HG02678 (cell line): ENCODE measurements at regions not wholly inside any gene's neighbourhood (a gene's known extent, or its start where the extent isn't known, plus 50 kb on each side); places are given as distances from the start of the nearest gene placed in this dataset.

Experiments used
- ATAC-seq: cut with Tn5 transposase; IDR thresholded peaks from one replicate; pipeline ENCODE4 v1.9.1; 2021; ENCODE audit warnings: mild to moderate bottlenecking, moderate library complexity; ENCODE audit not compliant: unreplicated experiment

- ATAC-seq: no peak
Measured at GRCh38 chr6:168887621-168888020, 366.0 kb downstream of the THBS2 start.

GRCh38 chr6:168886964-168887363, 366.7 kb downstream of the THBS2 start:
- no peak for ATAC-seq

GRCh38 chr6:168885751-168886742, 367.6 kb downstream of the THBS2 start:
- ATAC-seq: no peak

- ATAC-seq: no peak
Measured at GRCh38 chr6:168885196-168885595, 368.4 kb downstream of the THBS2 start.

- ATAC-seq: no peak
Measured at GRCh38 chr6:168884646-168885086, 369.0 kb downstream of the THBS2 start.

- no peak for ATAC-seq
Measured at GRCh38 chr6:168884050-168884645, 369.5 kb downstream of the THBS2 start.

- ATAC-seq: no peak
Measured at GRCh38 chr6:168883410-168884049, 370.1 kb downstream of the THBS2 start.

- ATAC-seq: no peak
Measured at GRCh38 chr6:168880271-168880670, 373.4 kb downstream of the THBS2 start.

- no peak for ATAC-seq
Measured at GRCh38 chr6:168877821-168878282, 375.8 kb downstream of the THBS2 start.

- no peak for ATAC-seq
Measured at GRCh38 chr6:168876956-168877355, 376.7 kb downstream of the THBS2 start.

- ATAC-seq: no peak
Measured at GRCh38 chr6:168875811-168876576, 377.7 kb downstream of the THBS2 start.

- ATAC-seq: no peak
Measured at GRCh38 chr6:168874637-168875036, 379.0 kb downstream of the THBS2 start.

- ATAC-seq: no peak
Measured at GRCh38 chr6:168873278-168874190, 380.1 kb downstream of the THBS2 start.

- no peak for ATAC-seq
Measured at GRCh38 chr6:168871642-168872315, 381.9 kb downstream of the THBS2 start.

- no peak for ATAC-seq
Measured at GRCh38 chr6:168870982-168871381, 382.7 kb downstream of the THBS2 start.

- ATAC-seq: no peak
Measured at GRCh38 chr6:168867247-168868102, 386.2 kb downstream of the THBS2 start.

GRCh38 chr6:168866534-168866933, 387.1 kb downstream of the THBS2 start:
- no peak for ATAC-seq

- ATAC-seq: no peak
Measured at GRCh38 chr6:168865522-168865921, 388.1 kb downstream of the THBS2 start.
